GM10248 (cell line): ENCODE measurements at regions not wholly inside any gene's neighbourhood (a gene's known extent, or its start where the extent isn't known, plus 50 kb on each side); places are given as distances from the start of the nearest gene placed in this dataset.
"Not testable (repeated sequence)": the region's sequence is repeated elsewhere in the genome, so short reads cannot be mapped to it uniquely, and the experiment has no call there.

Source experiments
- CTCF ChIA-PET: fragments of 300-600 bp; sonication (Branson Sonifier 250); formaldehyde crosslinking; extraction: SDS; loops from one replicate; lab custom pipeline; 2021; ENCODE audit warnings: antibody characterized with exemption; lab: Yijun Ruan, JAX
- POLR2A ChIA-PET: fragments of 350-650 bp; sonication (Branson Sonifier 250); formaldehyde crosslinking; extraction: SDS; loops from one replicate; lab custom pipeline; 2020; ENCODE audit warnings: antibody characterized with exemption; lab: Yijun Ruan, JAX
- DNase-seq: peaks from one replicate; pipeline ENCODE4 v3.0.0; 2012; ENCODE audit errors: extremely low spot score
- TF ChIP-seq, protein P1 (sequence below): IDR thresholded peaks from 2 replicates; pipeline ENCODE4 v1.5.1; 2012; ENCODE audit warnings: mild to moderate bottlenecking, low read depth; ENCODE audit errors: extremely low read depth, missing control alignments, control extremely low read depth

DNA sequence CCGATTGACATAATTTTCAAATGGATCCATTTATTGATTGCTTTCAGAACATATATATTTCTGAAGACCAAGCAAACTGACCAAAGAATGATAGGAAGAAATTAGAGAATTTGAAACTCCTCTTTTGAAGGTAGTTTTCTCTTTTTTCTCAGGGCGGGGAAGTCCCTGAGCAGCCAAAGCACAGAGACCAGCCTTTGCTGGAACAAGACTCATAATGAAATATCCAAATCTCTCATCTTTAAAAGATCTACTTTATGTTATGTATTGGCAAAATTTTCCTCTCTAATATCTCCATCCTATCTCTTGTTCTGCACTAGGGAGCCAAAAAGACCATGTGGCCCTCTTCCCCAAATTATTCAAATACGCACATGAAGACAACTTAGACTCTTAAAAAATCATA lies 379.0 kb upstream of the TCF4 start:
- no peak for DNase-seq
- TF ChIP-seq, protein P1, sequence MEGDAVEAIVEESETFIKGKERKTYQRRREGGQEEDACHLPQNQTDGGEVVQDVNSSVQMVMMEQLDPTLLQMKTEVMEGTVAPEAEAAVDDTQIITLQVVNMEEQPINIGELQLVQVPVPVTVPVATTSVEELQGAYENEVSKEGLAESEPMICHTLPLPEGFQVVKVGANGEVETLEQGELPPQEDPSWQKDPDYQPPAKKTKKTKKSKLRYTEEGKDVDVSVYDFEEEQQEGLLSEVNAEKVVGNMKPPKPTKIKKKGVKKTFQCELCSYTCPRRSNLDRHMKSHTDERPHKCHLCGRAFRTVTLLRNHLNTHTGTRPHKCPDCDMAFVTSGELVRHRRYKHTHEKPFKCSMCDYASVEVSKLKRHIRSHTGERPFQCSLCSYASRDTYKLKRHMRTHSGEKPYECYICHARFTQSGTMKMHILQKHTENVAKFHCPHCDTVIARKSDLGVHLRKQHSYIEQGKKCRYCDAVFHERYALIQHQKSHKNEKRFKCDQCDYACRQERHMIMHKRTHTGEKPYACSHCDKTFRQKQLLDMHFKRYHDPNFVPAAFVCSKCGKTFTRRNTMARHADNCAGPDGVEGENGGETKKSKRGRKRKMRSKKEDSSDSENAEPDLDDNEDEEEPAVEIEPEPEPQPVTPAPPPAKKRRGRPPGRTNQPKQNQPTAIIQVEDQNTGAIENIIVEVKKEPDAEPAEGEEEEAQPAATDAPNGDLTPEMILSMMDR = no peak
- ChIA-PET CTCF (no interaction called here), POLR2A (no interaction called here)

GRCh38 chr18:55964171-55964570 lies 376.2 kb upstream of the TCF4 start:
- CTCF ChIA-PET = no interaction called here
- POLR2A ChIA-PET = no interaction called here
- DNase-seq = no peak
- TF ChIP-seq, protein P1 = no peak

- ChIA-PET POLR2A (no interaction called here), CTCF (interaction anchor here (1.1 kb wide), 1 partner anchor 9 kb away, joined by 3 read pairs; no protein-coding TSS in a partner anchor)
- no peak for DNase-seq
- TF ChIP-seq, protein P1 = no peak
These were observed 365.3 kb upstream of the TCF4 start for GRCh38 chr18:55953326-55953725.

DNA sequence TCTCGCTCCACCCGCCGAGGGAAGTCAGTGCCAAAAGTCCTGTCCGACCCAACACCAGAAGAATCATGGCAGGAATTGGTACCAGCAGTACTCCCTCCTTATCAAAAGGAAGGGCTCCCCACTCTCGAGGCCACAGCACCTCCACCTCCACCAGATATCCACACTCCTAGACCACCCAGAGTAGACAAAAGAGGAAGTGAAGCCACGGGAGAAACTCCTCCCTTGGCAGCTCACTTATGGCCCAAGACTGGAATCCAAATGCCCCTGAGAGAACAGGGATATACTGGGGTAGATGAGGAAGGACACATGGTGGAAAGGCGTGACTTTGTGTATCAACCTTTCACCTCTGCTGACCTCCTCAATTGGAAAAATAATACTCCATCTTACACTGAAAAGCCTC lies 363.7 kb upstream of the TCF4 start:
- DNase-seq, POLR2A ChIA-PET, CTCF ChIA-PET: not testable (repeated sequence)

DNA sequence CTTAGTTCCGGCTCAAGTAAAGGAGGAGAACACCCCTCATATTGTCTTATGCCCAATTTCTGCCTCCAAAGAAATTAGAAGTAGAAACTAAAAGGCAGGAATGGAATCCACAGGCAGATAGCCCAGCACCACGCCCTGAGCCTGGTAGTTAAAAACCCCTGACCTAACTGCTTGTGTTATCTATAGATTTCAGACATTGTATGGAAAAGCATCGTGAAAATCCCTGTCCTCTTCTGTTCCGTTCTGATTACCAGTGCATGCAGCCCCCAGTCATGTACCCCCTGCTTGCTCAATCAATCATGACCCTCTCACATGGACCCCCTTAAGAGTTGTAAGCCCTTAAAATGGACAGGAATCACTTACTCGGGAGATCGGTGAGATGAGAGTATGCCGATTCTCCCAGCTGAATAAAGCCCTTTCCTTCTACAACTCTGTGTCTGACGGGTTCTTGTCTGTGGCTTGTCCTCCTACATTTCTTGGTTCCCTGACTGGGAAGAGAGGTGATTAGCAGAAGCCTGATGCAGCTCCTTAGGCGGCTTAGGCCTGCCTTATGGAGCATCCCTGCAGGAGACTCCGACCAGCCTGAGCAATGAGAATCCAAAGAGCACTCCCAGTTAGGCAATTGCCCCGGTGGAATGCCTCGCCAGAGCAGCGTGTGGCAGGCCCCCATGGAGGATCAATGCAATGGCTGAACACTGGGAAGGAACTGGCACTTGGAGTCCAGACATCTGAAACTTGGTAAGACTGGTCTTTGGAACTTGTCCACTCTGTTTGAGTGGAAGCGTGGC lies 362.6 kb upstream of the TCF4 start:
- TF ChIP-seq, protein P1 = no peak
- CTCF ChIA-PET = no interaction called here
- POLR2A ChIA-PET = no interaction called here
- no peak for DNase-seq

DNA sequence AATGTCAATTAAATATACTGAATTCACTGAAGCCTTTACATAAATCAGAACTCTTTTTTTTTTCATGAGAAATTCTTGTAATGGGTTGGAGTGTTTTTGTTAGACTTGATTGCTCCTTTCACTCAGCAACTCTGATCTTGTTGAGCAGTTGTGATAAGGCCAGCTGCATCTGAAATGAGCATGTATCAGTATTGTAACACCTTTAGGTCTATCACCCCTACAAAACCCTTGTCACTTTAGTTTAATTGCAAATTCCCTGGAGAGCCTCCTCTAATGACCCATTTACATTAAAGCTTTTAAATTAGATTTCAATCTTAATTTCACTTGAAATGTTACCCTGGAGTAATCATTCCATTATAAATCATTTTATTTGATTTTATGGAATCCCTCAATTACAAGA lies 346.8 kb upstream of the TCF4 start:
- ChIA-PET CTCF (interaction anchor here (1.5 kb wide), 1 partner anchor 64 kb away, joined by 4 read pairs; no protein-coding TSS in a partner anchor), POLR2A (no interaction called here)
- no peak for DNase-seq
- TF ChIP-seq, protein P1 = no peak

GRCh38 chr18:55932675-55933074 lies 344.7 kb upstream of the TCF4 start:
- POLR2A ChIA-PET = no interaction called here
- no peak for DNase-seq
- CTCF ChIA-PET = no interaction called here
- TF ChIP-seq, protein P1 = no peak
